PC-9 (cell line): ENCODE measurements at regions not wholly inside any gene's neighbourhood (a gene's known extent, or its start where the extent isn't known, plus 50 kb on each side); places are given as distances from the start of the nearest gene placed in this dataset.

Experiments
- BruUV-seq: library from RNA; stranded (reverse); fragments of 400-500 nt; replicated peaks from 2 replicates; lab custom pipeline; 2021; lab: Mats Ljungman, UMichigan
- CTCF ChIA-PET: fragments of 300-600 bp; sonication (Branson Sonifier 250); formaldehyde crosslinking; loops from one replicate; lab custom pipeline; 2022; ENCODE audit warnings: antibody characterized with exemption; lab: Charles Lee
- POLR2A ChIA-PET: fragments of 300-600 bp; sonication (Branson Sonifier 250); formaldehyde crosslinking; loops from one replicate; lab custom pipeline; 2022; ENCODE audit warnings: antibody characterized with exemption; ENCODE audit not compliant: unreplicated experiment; lab: Charles Lee
- DNase-seq, 2 experiments: peaks; one replicate each; pipeline versions ENCODE4 v3.0.0 to v3.0.0-alpha.2; 2015 to 2022; ENCODE audit warnings: mixed read lengths in 1 of 2
- H2AFZ ChIP-seq: fragments of 200-600 bp; sonication (generic); 2 replicates; pipeline ENCODE4 v1.8.1; 2017; ENCODE audit warnings: antibody characterized with exemption
- H3F3A ChIP-seq: fragments of 200-600 bp; sonication (generic); 2 replicates; pipeline ENCODE4 v1.8.1; 2017; ENCODE audit warnings: antibody characterized with exemption, mild to moderate bottlenecking, low read depth; ENCODE audit not compliant: insufficient read depth
- H3K27ac ChIP-seq: fragments of 200-600 bp; sonication (generic); 2 replicates; pipeline ENCODE4 v1.6.1; 2016; ENCODE audit warnings: mixed run types
- H3K27me3 ChIP-seq: fragments of 200-600 bp; sonication (generic); 2 replicates; pipeline ENCODE4 v1.6.1; 2016; ENCODE audit warnings: low read depth, mixed run types; ENCODE audit not compliant: insufficient read depth
- H3K36me3 ChIP-seq: fragments of 200-600 bp; sonication (generic); 2 replicates; pipeline ENCODE4 v1.6.1; 2016; ENCODE audit warnings: low read depth, mixed run types
- H3K4me1 ChIP-seq: fragments of 200-600 bp; sonication (generic); replicated peaks from 2 replicates; pipeline ENCODE4 v1.6.1; 2016; ENCODE audit warnings: mixed run types; ENCODE audit not compliant: insufficient read depth
- H3K4me2 ChIP-seq: fragments of 200-600 bp; sonication (generic); 2 replicates; pipeline ENCODE4 v1.6.1; 2017; ENCODE audit warnings: mixed run types
- H3K4me3 ChIP-seq: fragments of 200-600 bp; sonication (generic); 2 replicates; pipeline ENCODE4 v1.6.1; 2016; ENCODE audit warnings: mixed run types
- H3K79me2 ChIP-seq: fragments of 200-600 bp; sonication (generic); 2 replicates; pipeline ENCODE4 v1.6.1; 2017; ENCODE audit warnings: low read depth, mixed run types
- H3K9me2 ChIP-seq: fragments of 200-600 bp; sonication (generic); 2 replicates; pipeline ENCODE4 v1.8.1; 2017; ENCODE audit warnings: mild to moderate bottlenecking; ENCODE audit not compliant: insufficient read depth
- H3K9me3 ChIP-seq: fragments of 200-600 bp; sonication (generic); 2 replicates; pipeline ENCODE4 v1.8.1; 2016; ENCODE audit warnings: low read depth; ENCODE audit not compliant: insufficient read depth
- H4K20me1 ChIP-seq: fragments of 200-600 bp; sonication (generic); 2 replicates; pipeline ENCODE4 v1.8.1; 2017; ENCODE audit not compliant: insufficient read depth
- CTCF ChIP-seq: fragments of 200-600 bp; sonication (generic); conservative IDR thresholded peaks from 2 replicates; pipeline ENCODE4 v1.6.1; 2017; ENCODE audit warnings: mixed run types, antibody characterized with exemption, mild to moderate bottlenecking, moderate library complexity
- EZH2 ChIP-seq: fragments of 200-600 bp; sonication (generic); IDR thresholded peaks from 2 replicates; pipeline ENCODE4 v1.8.0; 2017; ENCODE audit warnings: antibody characterized with exemption, low read depth
- intact Hi-C: fragments of 100-400 bp; cut with micrococcal nuclease; formaldehyde crosslinking; loops from one replicate; pipeline ENCODE4 v1.10.0; 2022; ENCODE audit not compliant: unreplicated experiment

GRCh38 chr5:18088020-18088579, 453.8 kb downstream of the TAF11L14 start:
- intact Hi-C loops, result no loop called here
- no peaks in the 10 kb centered on the region for H3K9me2 ChIP-seq
- H3F3A ChIP-seq, result no peaks in the 10 kb centered on the region
- no peak overlapping the region for H2AFZ ChIP-seq
- no TSS peak for BruUV-seq
- TF ChIP-seq EZH2 (no peak), CTCF (no peak)
- POLR2A ChIA-PET, result no interaction called here
- H3K4me3 ChIP-seq, result no peak overlapping the region
- no peaks in the 10 kb centered on the region for H4K20me1 ChIP-seq
- no peak overlapping the region for H3K4me2 ChIP-seq
- no peaks in the 10 kb centered on the region for H3K9me3 ChIP-seq
- no peak for DNase-seq
- no peaks in the 10 kb centered on the region for H3K27me3 ChIP-seq
- no peaks in the 10 kb centered on the region for H3K36me3 ChIP-seq
- H3K4me1 ChIP-seq, result no peaks in the 10 kb centered on the region
- no peaks in the 10 kb centered on the region for H3K79me2 ChIP-seq
- no peak overlapping the region for H3K27ac ChIP-seq
- CTCF ChIA-PET, result no interaction called here

DNA sequence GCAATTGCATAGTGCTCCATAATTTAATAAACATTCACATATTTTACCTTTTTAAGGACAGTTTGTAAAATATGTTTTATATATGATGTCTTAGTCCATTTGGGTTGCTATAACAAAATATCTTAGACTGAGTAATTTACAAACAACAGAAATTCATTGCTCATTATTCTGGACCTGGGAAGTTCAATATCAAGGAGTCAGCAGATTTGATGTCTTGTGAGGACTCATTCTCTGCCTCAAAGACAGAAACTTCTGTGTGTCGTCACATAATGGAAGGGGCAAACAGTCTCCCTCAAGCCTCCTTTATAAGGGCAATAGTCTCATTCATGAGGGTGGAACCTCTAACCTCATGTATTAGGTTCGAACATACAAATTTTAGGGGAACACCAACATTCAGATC, 455.9 kb downstream of the TAF11L14 start:
- TF ChIP-seq CTCF, result no peak
- TF ChIP-seq EZH2, result no peak
- intact Hi-C loops, result no loop called here

DNA sequence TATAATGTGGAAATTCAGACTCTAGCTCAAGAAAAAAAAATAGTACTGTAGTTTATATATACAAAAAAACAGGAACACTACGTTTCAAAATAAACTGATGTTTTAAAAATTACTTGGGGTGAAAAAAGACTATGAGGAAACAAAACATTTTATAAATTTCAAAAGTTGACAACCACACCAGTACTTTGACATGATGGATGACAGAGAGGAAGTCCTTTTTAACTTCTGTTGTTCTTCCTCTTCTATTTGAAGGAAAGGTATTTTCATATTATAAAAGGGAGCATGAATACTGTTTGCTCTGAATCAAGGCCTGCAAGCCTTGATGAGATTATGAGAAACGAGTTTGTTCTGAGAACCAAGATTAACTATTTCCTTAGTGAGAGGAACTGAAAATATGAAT, 456.9 kb downstream of the TAF11L14 start:
- intact Hi-C loops, result no loop called here
- no peaks in the 10 kb centered on the region for H3K9me2 ChIP-seq
- H3K4me1 ChIP-seq, result no peaks in the 10 kb centered on the region
- no peak overlapping the region for H2AFZ ChIP-seq
- no peaks in the 10 kb centered on the region for H3K9me3 ChIP-seq
- H4K20me1 ChIP-seq, result no peaks in the 10 kb centered on the region
- H3K27me3 ChIP-seq, result no peaks in the 10 kb centered on the region
- TF ChIP-seq CTCF (no peak), EZH2 (no peak)
- H3K4me3 ChIP-seq, result no peak overlapping the region
- no peak overlapping the region for H3K4me2 ChIP-seq
- no TSS peak for BruUV-seq
- no peaks in the 10 kb centered on the region for H3F3A ChIP-seq
- POLR2A ChIA-PET, result no interaction called here
- H3K79me2 ChIP-seq, result no peaks in the 10 kb centered on the region
- CTCF ChIA-PET, result no interaction called here
- no peak overlapping the region for H3K27ac ChIP-seq
- peak in 1 of 2 experiments; percentile 25 for DNase-seq
- H3K36me3 ChIP-seq, result no peaks in the 10 kb centered on the region

More for the DNA sequence above, 455.9 kb downstream of the TAF11L14 start:
- BruUV-seq, result no TSS peak
- Histone ChIP-seq H3F3A (no peaks in the 10 kb centered on the region), H3K79me2 (no peaks in the 10 kb centered on the region), H3K9me2 (no peaks in the 10 kb centered on the region), H3K9me3 (no peaks in the 10 kb centered on the region), H3K27ac (no peak overlapping the region), H4K20me1 (no peaks in the 10 kb centered on the region), H3K4me2 (no peak overlapping the region), H3K4me3 (no peak overlapping the region), H3K27me3 (no peaks in the 10 kb centered on the region), H3K4me1 (no peaks in the 10 kb centered on the region), H2AFZ (no peak overlapping the region), H3K36me3 (no peaks in the 10 kb centered on the region)
- POLR2A ChIA-PET, result no interaction called here
- peak in 1 of 2 experiments; percentile 13 for DNase-seq
- CTCF ChIA-PET, result no interaction called here
